ENCODE measurements at regions not wholly inside any gene's neighbourhood (a gene's known extent, or its start where the extent isn't known, plus 50 kb on each side); places are given as distances from the start of the nearest gene placed in this dataset.

- no peak for TF ChIP-seq EZH2 (optimal IDR thresholded peaks at IDR 0.05; ENCODE audit: low read depth, low read length)
- TF ChIP-seq, protein P1, sequence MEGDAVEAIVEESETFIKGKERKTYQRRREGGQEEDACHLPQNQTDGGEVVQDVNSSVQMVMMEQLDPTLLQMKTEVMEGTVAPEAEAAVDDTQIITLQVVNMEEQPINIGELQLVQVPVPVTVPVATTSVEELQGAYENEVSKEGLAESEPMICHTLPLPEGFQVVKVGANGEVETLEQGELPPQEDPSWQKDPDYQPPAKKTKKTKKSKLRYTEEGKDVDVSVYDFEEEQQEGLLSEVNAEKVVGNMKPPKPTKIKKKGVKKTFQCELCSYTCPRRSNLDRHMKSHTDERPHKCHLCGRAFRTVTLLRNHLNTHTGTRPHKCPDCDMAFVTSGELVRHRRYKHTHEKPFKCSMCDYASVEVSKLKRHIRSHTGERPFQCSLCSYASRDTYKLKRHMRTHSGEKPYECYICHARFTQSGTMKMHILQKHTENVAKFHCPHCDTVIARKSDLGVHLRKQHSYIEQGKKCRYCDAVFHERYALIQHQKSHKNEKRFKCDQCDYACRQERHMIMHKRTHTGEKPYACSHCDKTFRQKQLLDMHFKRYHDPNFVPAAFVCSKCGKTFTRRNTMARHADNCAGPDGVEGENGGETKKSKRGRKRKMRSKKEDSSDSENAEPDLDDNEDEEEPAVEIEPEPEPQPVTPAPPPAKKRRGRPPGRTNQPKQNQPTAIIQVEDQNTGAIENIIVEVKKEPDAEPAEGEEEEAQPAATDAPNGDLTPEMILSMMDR (IDR thresholded peaks at IDR 0.05; ENCODE audit: low read length): no peak
- no peak for TF ChIP-seq EZH2phosphoT487 (IDR thresholded peaks at IDR 0.05; ENCODE audit: low read length)
Observed at GRCh38 chr3:152097120-152097519, 171.6 kb upstream of the MBNL1 start.

Data from MM.1S (cell line).